Hepatocyte (in vitro differentiated cells): ENCODE measurements at regions not wholly inside any gene's neighbourhood (a gene's known extent, or its start where the extent isn't known, plus 50 kb on each side); places are given as distances from the start of the nearest gene placed in this dataset.

Experiments used
- CTCF ChIP-seq: fragments of 200-600 bp; sonication (generic); IDR thresholded peaks from 2 replicates; pipeline ENCODE4 v1.5.1; 2016; ENCODE audit warnings: antibody characterized with exemption, mild to moderate bottlenecking; ENCODE audit not compliant: poor library complexity
- EZH2 ChIP-seq: fragments of 200-600 bp; sonication (generic); IDR thresholded peaks from 2 replicates; pipeline ENCODE4 v1.6.1; 2016; ENCODE audit warnings: antibody characterized with exemption, mild to moderate bottlenecking, borderline replicate concordance

GRCh38 chr17:77593081-77593480, 365.4 kb upstream of the TNRC6C start:
- TF ChIP-seq CTCF (no peak), EZH2 (no peak)
